Neural cell (in vitro differentiated cells): ENCODE measurements at regions not wholly inside any gene's neighbourhood (a gene's known extent, or its start where the extent isn't known, plus 50 kb on each side); places are given as distances from the start of the nearest gene placed in this dataset.

Experiments
- CTCF ChIP-seq: fragments of 450-650 bp; IDR thresholded peaks from 2 replicates; pipeline ENCODE4 v1.5.1; 2014; ENCODE audit warnings: antibody characterized with exemption, mild to moderate bottlenecking, moderate library complexity; ENCODE audit not compliant: poor library complexity, severe bottlenecking
- EP300 ChIP-seq: fragments of 450-650 bp; conservative IDR thresholded peaks from 2 replicates; pipeline ENCODE4 v1.6.1; 2014; ENCODE audit warnings: antibody characterized with exemption, mild to moderate bottlenecking, moderate library complexity; ENCODE audit not compliant: poor library complexity, severe bottlenecking
- EZH2 ChIP-seq: fragments of 200-600, 300-800 bp; shearing (Covaris generic), sonication (generic); IDR thresholded peaks from 2 replicates; pipeline ENCODE4 v1.6.1; 2014; ENCODE audit warnings: antibody characterized with exemption, low read length, borderline replicate concordance, mild to moderate bottlenecking; ENCODE audit not compliant: insufficient read depth, poor library complexity, severe bottlenecking
- SMC3 ChIP-seq: fragments of 450-650 bp; conservative IDR thresholded peaks from 2 replicates; pipeline ENCODE4 v1.6.1; 2014; ENCODE audit warnings: antibody characterized with exemption, mild to moderate bottlenecking, moderate library complexity; ENCODE audit not compliant: poor library complexity
- TAF1 ChIP-seq: IDR thresholded peaks from 2 replicates; pipeline ENCODE4 v1.6.1; 2012; ENCODE audit warnings: low read depth
- TF ChIP-seq, protein P1 (sequence below): IDR thresholded peaks from 2 replicates; pipeline ENCODE4 v1.6.1; 2012; ENCODE audit warnings: borderline replicate concordance

DNA sequence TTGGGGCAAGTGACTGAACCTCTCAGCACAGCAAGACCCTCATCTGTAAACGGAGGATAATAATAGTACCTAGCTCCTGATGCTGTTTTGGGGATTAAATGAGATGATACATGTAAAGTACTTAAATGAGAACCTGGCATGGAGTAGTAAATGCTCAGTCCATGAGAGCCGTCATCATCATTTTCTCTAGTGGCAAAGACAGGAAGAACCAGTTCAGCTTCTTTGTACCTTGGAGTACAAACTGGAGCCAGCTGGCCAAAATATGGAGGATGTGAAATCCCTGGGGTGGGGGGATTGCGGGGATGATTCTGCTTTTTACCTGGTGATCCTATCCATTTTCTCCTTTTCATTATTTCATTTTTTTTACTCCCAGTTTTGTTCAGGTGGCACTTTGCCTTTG, 204.2 kb upstream of the LRRN1 start:
- TF ChIP-seq CTCF (no peak), SMC3 (no peak), EP300 (no peak), EZH2 (no peak), TAF1 (no peak)
- TF ChIP-seq, protein P1, sequence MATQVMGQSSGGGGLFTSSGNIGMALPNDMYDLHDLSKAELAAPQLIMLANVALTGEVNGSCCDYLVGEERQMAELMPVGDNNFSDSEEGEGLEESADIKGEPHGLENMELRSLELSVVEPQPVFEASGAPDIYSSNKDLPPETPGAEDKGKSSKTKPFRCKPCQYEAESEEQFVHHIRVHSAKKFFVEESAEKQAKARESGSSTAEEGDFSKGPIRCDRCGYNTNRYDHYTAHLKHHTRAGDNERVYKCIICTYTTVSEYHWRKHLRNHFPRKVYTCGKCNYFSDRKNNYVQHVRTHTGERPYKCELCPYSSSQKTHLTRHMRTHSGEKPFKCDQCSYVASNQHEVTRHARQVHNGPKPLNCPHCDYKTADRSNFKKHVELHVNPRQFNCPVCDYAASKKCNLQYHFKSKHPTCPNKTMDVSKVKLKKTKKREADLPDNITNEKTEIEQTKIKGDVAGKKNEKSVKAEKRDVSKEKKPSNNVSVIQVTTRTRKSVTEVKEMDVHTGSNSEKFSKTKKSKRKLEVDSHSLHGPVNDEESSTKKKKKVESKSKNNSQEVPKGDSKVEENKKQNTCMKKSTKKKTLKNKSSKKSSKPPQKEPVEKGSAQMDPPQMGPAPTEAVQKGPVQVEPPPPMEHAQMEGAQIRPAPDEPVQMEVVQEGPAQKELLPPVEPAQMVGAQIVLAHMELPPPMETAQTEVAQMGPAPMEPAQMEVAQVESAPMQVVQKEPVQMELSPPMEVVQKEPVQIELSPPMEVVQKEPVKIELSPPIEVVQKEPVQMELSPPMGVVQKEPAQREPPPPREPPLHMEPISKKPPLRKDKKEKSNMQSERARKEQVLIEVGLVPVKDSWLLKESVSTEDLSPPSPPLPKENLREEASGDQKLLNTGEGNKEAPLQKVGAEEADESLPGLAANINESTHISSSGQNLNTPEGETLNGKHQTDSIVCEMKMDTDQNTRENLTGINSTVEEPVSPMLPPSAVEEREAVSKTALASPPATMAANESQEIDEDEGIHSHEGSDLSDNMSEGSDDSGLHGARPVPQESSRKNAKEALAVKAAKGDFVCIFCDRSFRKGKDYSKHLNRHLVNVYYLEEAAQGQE = no peak
